ENCODE measurements at regions not wholly inside any gene's neighbourhood (a gene's known extent, or its start where the extent isn't known, plus 50 kb on each side); places are given as distances from the start of the nearest gene placed in this dataset.

- TF ChIP-seq, protein P1, sequence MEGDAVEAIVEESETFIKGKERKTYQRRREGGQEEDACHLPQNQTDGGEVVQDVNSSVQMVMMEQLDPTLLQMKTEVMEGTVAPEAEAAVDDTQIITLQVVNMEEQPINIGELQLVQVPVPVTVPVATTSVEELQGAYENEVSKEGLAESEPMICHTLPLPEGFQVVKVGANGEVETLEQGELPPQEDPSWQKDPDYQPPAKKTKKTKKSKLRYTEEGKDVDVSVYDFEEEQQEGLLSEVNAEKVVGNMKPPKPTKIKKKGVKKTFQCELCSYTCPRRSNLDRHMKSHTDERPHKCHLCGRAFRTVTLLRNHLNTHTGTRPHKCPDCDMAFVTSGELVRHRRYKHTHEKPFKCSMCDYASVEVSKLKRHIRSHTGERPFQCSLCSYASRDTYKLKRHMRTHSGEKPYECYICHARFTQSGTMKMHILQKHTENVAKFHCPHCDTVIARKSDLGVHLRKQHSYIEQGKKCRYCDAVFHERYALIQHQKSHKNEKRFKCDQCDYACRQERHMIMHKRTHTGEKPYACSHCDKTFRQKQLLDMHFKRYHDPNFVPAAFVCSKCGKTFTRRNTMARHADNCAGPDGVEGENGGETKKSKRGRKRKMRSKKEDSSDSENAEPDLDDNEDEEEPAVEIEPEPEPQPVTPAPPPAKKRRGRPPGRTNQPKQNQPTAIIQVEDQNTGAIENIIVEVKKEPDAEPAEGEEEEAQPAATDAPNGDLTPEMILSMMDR (IDR thresholded peaks at IDR 0.05), result no peak
- TF ChIP-seq POLR2A (IDR thresholded peaks at IDR 0.05) (no peak), POLR2AphosphoS5 (IDR thresholded peaks at IDR 0.05) (no peak)
Observed at GRCh38 chr1:30219675-30220074, 503.7 kb downstream of the MATN1 start.
